GM06990 (cell line): ENCODE measurements at regions not wholly inside any gene's neighbourhood (a gene's known extent, or its start where the extent isn't known, plus 50 kb on each side); places are given as distances from the start of the nearest gene placed in this dataset.
A peak's percentile ranks its signal among the peaks of the same experiment; 100 is the strongest.

Experiments
- DNase-seq: peaks from one replicate; pipeline ENCODE4 v3.0.0-alpha.2; 2011; ENCODE audit not compliant: insufficient read length; ENCODE audit errors: extremely low read depth
- H3K27me3 ChIP-seq: replicated peaks from 2 replicates; pipeline ENCODE4 v1.6.0; 2011; ENCODE audit warnings: low read length; ENCODE audit not compliant: control insufficient read depth, insufficient read depth
- H3K36me3 ChIP-seq: 2 replicates; pipeline ENCODE4 v1.5.1; 2011; ENCODE audit warnings: low read length; ENCODE audit not compliant: control insufficient read depth, insufficient read depth
- H3K4me3 ChIP-seq: replicated peaks from 2 replicates; pipeline ENCODE4 v1.5.1; 2011; ENCODE audit warnings: low read depth, mild to moderate bottlenecking, control low read depth, low read length
- CTCF ChIP-seq: IDR thresholded peaks from 2 replicates; pipeline ENCODE4 v1.5.1; 2011; ENCODE audit warnings: low read length, control low read depth, mild to moderate bottlenecking, inconsistent platforms; ENCODE audit not compliant: insufficient read depth, poor library complexity, severe bottlenecking

- Histone ChIP-seq H3K4me3 (no peak overlapping the region), H3K27me3 (no peaks in the 10 kb centered on the region), H3K36me3 (no peaks in the 10 kb centered on the region)
- DNase-seq: no peak
- TF ChIP-seq CTCF: peak; percentile 53
These were observed 132.7 kb downstream of the TSN start for GRCh38 chr2:121888189-121888557.

- DNase-seq: no peak
- Histone ChIP-seq H3K4me3 (no peak overlapping the region), H3K36me3 (no peaks in the 10 kb centered on the region), H3K27me3 (no peaks in the 10 kb centered on the region)
- no peak for TF ChIP-seq CTCF
These were observed 134.6 kb downstream of the TSN start for GRCh38 chr2:121890041-121890440.

- Histone ChIP-seq H3K36me3 (no peaks in the 10 kb centered on the region), H3K4me3 (no peak overlapping the region), H3K27me3 (no peaks in the 10 kb centered on the region)
- no peak for TF ChIP-seq CTCF
- no peak for DNase-seq
These were observed 140.5 kb downstream of the TSN start for GRCh38 chr2:121895723-121896571.

GRCh38 chr2:121897335-121897970, 142.0 kb downstream of the TSN start:
- TF ChIP-seq CTCF: peak; percentile 80
- Histone ChIP-seq H3K27me3 (no peaks in the 10 kb centered on the region), H3K4me3 (no peak overlapping the region), H3K36me3 (no peaks in the 10 kb centered on the region)
- DNase-seq: no peak

GRCh38 chr2:121898483-121898882, 143.0 kb downstream of the TSN start:
- Histone ChIP-seq H3K36me3 (no peaks in the 10 kb centered on the region), H3K4me3 (no peak overlapping the region), H3K27me3 (no peaks in the 10 kb centered on the region)
- no peak for DNase-seq
- no peak for TF ChIP-seq CTCF
